ENCODE measurements at regions not wholly inside any gene's neighbourhood (a gene's known extent, or its start where the extent isn't known, plus 50 kb on each side); places are given as distances from the start of the nearest gene placed in this dataset.

GRCh38 chr2:128784626-128785306 lies 466.1 kb upstream of the HS6ST1 start:
- no peak overlapping the region for H3K4me3 ChIP-seq
- no peaks in the 10 kb centered on the region for H3K79me2 ChIP-seq (ENCODE audit: low read depth)
- H3F3A ChIP-seq (ENCODE audit: insufficient read depth, low read depth), result no peaks in the 10 kb centered on the region
- peaks cover 77% of the 10 kb centered on the region for H3K27me3 ChIP-seq (ENCODE audit: insufficient read depth, low read depth)
- BruUV-seq (replicated peaks), result no TSS peak
- no peak overlapping the region for H3K27ac ChIP-seq
- intact Hi-C loops (cut with micrococcal nuclease; ENCODE audit: unreplicated experiment), result no loop called here
- H3K9me2 ChIP-seq (ENCODE audit: insufficient read depth), result no peaks in the 10 kb centered on the region
- H3K4me2 ChIP-seq, result no peak overlapping the region
- no peaks in the 10 kb centered on the region for H3K4me1 ChIP-seq (replicated peaks; ENCODE audit: insufficient read depth)
- no peaks in the 10 kb centered on the region for H3K36me3 ChIP-seq (ENCODE audit: low read depth)
- ChIA-PET CTCF (no interaction called here), POLR2A (ENCODE audit: unreplicated experiment) (no interaction called here)
- TF ChIP-seq EZH2 (IDR thresholded peaks at IDR 0.05; ENCODE audit: low read depth) (no peak), CTCF (conservative IDR thresholded peaks at IDR 0.05) (no peak)
- no peaks in the 10 kb centered on the region for H3K9me3 ChIP-seq (ENCODE audit: insufficient read depth, low read depth)
- H4K20me1 ChIP-seq (ENCODE audit: insufficient read depth), result no peaks in the 10 kb centered on the region
- no peak for DNase-seq
- no peak overlapping the region for H2AFZ ChIP-seq

GRCh38 chr2:128786316-128786715 lies 467.6 kb upstream of the HS6ST1 start:
- H3K36me3 ChIP-seq (ENCODE audit: low read depth), result no peaks in the 10 kb centered on the region
- H3K9me3 ChIP-seq (ENCODE audit: insufficient read depth, low read depth), result no peaks in the 10 kb centered on the region
- H3K9me2 ChIP-seq (ENCODE audit: insufficient read depth), result no peaks in the 10 kb centered on the region
- intact Hi-C loops (cut with micrococcal nuclease; ENCODE audit: unreplicated experiment), result no loop called here
- no peak overlapping the region for H2AFZ ChIP-seq
- no peaks in the 10 kb centered on the region for H4K20me1 ChIP-seq (ENCODE audit: insufficient read depth)
- H3F3A ChIP-seq (ENCODE audit: insufficient read depth, low read depth), result no peaks in the 10 kb centered on the region
- no peak overlapping the region for H3K4me3 ChIP-seq
- H3K4me1 ChIP-seq (replicated peaks; ENCODE audit: insufficient read depth), result no peaks in the 10 kb centered on the region
- no peak for DNase-seq
- ChIA-PET POLR2A (ENCODE audit: unreplicated experiment) (no interaction called here), CTCF (no interaction called here)
- H3K27me3 ChIP-seq (ENCODE audit: insufficient read depth, low read depth), result peaks cover 65% of the 10 kb centered on the region
- TF ChIP-seq CTCF (conservative IDR thresholded peaks at IDR 0.05) (no peak), EZH2 (IDR thresholded peaks at IDR 0.05; ENCODE audit: low read depth) (no peak)
- no TSS peak for BruUV-seq (replicated peaks)
- no peaks in the 10 kb centered on the region for H3K79me2 ChIP-seq (ENCODE audit: low read depth)
- H3K27ac ChIP-seq, result no peak overlapping the region
- H3K4me2 ChIP-seq, result no peak overlapping the region

GRCh38 chr2:128786741-128787478 lies 468.2 kb upstream of the HS6ST1 start:
- H3K79me2 ChIP-seq (ENCODE audit: low read depth), result no peaks in the 10 kb centered on the region
- H3K27ac ChIP-seq, result no peak overlapping the region
- H3K27me3 ChIP-seq (ENCODE audit: insufficient read depth, low read depth), result peaks cover 65% of the 10 kb centered on the region
- ChIA-PET POLR2A (ENCODE audit: unreplicated experiment) (no interaction called here), CTCF (no interaction called here)
- no TSS peak for BruUV-seq (replicated peaks)
- no peaks in the 10 kb centered on the region for H3F3A ChIP-seq (ENCODE audit: insufficient read depth, low read depth)
- no peaks in the 10 kb centered on the region for H4K20me1 ChIP-seq (ENCODE audit: insufficient read depth)
- no peak for TF ChIP-seq EZH2 (IDR thresholded peaks at IDR 0.05; ENCODE audit: low read depth)
- H3K4me2 ChIP-seq, result no peak overlapping the region
- DNase-seq, result no peak
- no peak overlapping the region for H2AFZ ChIP-seq
- no peaks in the 10 kb centered on the region for H3K4me1 ChIP-seq (replicated peaks; ENCODE audit: insufficient read depth)
- H3K9me3 ChIP-seq (ENCODE audit: insufficient read depth, low read depth), result no peaks in the 10 kb centered on the region
- H3K9me2 ChIP-seq (ENCODE audit: insufficient read depth), result no peaks in the 10 kb centered on the region
- intact Hi-C loops (cut with micrococcal nuclease; ENCODE audit: unreplicated experiment), result no loop called here
- no peaks in the 10 kb centered on the region for H3K36me3 ChIP-seq (ENCODE audit: low read depth)
- no peak overlapping the region for H3K4me3 ChIP-seq
